GM19455 (cell line): ENCODE measurements at regions not wholly inside any gene's neighbourhood (a gene's known extent, or its start where the extent isn't known, plus 50 kb on each side); places are given as distances from the start of the nearest gene placed in this dataset.

Experiments used
- ATAC-seq: cut with Tn5 transposase; IDR thresholded peaks from one replicate; pipeline ENCODE4 v1.9.1; 2021; ENCODE audit not compliant: unreplicated experiment

DNA sequence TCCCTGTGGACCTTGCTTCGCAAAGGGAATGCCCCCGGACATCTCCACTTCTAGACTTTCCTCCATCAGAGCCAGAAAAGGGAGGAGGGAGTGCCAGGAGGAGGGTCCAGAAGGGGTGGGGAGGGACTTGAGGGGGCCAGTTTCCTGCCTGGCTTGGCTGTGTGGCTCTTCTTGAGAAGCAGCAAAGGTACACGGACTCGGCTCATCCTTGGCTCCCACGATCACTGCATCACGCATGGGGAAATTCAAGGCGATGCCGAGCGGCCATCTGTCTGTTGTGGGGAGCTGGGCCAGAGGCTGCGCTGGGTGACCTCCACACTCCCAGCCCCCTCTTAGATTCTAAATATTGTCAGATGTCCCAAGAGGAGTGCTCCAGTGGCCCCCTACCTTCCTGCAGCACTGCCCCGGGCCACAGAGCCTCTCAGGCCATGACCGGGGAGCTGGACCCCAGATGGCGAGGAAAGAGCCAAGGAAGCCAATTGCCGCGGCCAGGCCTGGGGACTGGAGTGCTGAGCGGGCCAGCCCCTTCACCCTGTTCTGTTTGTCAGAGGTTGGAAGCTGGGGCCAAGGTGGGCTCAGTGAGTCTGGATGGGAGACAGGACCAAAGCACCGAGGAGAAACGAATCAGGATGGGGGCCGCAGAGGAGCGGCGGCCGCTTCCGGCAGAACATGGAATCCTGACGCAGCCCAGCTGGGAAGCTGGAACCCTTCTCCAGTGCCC lies 104.5 kb downstream of the RBFOX3 start:
- ATAC-seq = no peak

DNA sequence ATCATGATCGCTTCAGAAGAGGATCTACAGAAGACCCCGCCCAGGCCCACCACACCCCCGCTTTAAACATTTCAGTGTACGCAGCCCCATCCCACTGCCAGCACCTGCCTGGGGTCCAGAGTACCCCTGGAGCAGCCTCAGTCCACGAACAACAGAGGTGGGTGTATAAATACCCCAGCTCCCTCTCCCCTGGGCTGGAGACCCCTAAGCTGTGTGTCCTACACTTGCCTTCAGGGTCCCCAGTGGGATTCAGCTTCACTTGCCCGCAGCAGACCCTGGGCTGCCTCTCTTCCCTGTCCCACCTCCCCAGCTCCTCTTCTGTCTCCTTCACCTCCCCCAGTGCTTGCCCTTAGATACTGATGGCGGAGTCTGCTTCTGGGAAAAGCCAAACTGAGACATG lies 105.7 kb downstream of the RBFOX3 start:
- no peak for ATAC-seq

DNA sequence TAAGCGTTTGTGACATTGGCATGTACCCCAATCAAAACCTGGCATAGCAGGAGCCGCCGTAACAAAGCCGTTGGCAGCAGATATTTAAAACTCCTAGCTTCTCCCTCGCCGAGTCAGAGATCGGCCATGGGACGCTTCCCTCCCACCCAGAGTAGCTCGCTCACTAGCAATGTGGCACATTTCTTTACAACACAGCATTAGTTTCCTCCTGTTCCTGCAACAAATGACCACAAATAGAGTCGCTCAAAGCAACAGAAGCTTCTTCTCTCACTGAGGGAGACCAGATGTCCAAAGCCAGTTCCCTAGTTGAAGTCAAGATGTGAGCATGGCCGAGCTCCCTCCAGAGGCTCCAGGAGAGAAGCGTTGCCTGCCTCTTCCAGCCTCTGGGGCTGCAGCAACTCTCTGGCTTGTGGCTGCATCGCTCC lies 106.7 kb downstream of the RBFOX3 start:
- ATAC-seq = no peak

DNA sequence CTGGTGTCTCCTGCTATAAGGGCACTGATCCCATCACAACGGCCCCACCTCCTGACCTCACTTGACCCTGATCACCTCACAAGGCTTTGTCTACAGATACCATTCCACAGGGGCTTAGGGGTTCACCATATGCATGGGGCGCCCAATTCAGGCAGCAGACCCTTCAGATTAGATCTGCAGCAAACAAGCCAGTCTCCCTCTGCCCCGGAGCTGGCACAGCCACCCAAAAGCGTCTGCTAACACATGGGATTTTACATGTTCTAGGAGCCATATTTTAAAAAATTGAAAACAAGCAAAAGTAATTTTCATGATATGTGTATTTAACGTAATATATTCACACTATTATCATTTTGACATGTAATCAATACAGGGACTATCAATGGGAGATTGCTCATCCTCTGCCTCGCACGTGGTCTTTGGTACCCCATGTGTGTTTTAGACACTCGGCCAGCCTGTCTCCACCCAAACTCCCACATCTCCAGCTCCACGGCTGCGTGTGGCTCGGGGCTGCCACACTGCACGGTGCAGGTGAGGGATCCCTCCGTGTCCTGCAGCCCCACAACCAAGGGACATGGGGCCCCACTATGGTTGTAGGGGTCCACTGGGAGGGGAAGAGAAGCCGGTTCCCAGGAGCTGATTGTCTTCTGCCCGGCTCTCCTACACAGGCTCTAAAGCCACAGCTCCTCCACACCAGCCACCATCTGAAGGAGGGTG lies 107.6 kb downstream of the RBFOX3 start:
- ATAC-seq = no peak

DNA sequence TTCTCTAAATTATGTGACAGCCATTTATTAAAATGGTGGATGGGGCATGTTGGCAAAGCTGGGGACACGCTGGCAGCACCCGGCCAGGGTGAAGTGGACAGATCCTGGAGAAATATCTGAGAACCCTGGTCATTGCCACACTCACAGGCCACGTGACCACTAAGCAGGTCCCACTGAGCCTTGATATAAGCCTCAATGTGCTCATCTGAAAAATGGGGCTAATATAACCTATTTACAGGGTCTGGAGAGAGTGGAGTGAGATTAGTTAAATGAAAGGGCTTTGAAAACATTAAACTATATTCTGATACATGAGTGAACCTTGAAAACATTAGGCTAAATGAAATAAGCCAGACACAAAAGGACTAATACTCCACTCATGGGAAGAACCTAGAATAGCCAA lies 108.9 kb downstream of the RBFOX3 start:
- no peak for ATAC-seq

DNA sequence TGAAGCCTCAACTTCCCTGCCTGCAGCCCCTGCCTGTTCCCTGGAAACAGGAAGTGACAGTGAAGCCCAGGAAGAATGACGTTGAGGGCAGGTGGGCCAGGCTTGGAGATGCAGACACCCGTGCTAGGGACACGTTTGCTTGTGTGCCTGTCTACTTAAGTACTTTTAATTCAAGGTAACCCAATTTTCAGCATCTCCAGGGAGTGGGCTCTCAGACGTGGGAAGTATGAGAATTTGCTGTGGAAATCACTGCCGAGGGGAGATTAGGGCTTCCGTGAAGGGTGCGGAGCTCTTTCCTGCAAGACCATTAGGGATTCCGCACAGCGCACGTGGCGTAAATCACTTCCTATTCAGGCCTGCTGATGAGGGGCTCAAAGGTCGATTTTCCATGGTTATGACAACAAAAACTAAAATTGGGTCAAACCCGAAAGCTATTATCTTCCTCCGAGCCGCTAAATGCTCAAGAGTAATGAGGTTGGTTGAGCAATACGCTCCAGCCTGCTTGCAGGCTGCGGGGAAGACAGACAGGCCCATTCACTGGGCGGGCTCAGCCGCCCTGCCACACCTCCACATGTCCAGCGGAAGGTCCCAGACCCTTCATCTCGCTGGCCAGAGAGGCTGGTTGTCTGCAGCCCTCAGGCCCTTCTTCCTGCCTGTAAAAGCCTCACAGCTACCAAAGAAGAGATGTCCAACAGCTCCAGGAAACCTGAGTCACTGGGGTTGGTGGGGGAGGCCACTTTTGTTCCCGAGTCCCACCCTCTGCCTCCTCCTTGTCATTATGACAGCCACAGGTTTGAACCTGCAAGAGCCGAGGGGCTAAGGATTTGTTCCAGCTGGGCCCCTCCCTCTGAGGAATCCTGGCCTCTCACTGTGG lies 109.9 kb downstream of the RBFOX3 start:
- ATAC-seq = no peak

DNA sequence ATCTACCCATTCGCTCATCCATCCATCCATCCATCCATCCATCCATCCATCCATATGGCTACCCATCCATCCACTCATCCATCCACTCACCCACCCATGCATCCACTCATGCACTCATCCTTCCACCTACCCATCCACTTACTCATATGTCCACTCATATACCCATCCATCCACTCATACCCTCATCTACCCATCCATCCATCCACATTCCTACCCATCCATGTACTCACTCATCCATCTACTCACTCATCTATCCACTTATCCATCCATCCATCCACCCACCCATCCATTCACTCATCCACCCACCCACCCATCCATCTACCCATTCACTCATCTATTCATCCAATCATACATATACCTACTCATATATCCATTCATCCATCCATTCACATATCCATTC lies 112.0 kb downstream of the RBFOX3 start:
- ATAC-seq = no peak

DNA sequence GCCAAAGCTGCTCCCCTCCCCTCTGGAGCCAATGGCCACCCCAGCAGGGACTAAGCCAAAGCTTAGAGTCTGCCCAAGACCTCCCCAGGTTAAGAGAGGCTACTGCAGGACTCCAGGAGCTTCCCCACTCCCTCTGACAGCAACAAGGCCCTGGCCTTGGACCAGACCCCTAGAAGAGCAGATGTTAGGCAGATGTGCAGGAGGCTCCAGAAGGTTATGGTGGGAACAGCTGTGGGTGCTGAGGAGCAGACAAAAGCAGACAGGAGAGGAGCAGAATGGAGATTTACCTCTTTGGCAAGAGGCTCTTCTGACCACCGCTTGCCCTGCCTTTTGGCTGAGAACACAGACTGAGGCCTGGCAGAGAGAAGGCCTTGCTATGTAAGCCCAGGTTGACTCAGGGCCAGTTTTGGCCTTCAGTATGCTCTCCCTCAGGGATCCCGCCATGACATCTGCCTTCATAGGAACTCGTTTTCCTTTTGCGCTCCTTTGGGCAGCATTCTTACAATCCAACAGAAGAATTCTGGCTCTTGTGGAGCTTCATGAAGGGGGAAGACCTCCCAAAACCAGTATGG lies 113.0 kb downstream of the RBFOX3 start:
- ATAC-seq = no peak

DNA sequence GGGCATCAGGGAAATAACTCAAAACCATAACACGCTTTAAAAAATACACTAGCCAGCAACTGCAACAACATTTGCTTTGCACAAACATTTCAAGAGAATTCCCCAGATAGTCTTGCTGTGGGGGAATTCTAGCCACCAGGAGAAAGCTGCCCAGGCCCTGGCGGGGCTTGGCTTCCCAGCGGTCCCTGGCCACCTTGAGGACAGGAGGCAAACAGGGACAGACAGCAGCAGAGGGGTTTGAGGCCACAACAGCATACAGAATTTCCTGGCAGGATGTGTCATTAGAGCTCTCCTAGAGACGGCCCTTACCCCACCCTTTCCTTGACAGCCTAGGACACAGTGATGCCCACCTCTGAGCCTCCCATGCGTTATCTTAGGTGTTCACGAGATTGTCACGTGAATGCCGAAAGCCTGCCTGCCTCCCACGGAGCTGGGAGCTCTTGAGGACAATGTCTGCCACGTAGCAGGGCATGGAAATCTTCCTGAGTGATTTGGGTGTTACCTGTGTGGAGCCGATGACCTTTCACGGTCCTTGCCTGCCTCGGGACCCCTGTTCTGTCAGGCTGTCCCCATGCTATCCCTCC lies 114.3 kb downstream of the RBFOX3 start:
- no peak for ATAC-seq

DNA sequence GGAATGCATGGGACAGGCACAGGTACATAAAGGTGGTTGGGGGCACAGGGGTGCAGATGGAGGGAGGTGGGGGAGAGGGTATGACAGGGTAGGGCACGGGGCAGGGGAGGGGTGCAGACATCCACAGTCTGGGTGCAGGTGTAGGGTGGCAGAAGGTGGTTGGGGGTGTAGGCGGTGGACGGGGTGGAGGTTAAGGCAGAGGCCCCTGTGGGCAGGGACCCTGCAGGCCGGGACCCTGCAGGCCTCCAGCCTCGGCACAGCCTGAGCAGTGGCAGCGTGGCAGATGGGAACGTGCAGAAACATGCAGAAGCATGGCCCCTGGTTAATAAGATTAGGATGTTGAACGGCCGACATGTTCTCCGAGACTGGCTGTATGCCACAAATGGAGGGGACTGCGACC lies 115.2 kb downstream of the RBFOX3 start:
- ATAC-seq = no peak

DNA sequence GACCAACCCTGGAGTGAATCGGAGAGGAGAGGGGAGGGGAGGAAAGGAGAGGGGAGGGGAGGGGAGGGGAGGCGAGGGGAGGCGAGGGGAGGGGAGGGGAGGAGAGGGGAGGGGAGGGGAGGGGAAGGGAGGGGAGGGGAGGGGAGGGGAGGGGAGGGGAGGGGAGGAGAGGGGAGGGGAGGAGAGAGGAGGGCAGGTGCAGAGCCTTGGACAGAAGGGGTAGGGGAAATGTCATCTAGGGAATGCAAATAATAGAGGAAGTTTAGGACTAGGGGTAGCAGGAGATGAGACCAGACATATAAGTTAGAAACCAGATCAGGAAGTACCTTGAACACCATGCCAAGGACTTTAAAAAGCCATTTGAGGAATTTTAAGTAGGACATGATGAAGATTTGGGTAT lies 119.8 kb downstream of the RBFOX3 start:
- ATAC-seq = no peak

DNA sequence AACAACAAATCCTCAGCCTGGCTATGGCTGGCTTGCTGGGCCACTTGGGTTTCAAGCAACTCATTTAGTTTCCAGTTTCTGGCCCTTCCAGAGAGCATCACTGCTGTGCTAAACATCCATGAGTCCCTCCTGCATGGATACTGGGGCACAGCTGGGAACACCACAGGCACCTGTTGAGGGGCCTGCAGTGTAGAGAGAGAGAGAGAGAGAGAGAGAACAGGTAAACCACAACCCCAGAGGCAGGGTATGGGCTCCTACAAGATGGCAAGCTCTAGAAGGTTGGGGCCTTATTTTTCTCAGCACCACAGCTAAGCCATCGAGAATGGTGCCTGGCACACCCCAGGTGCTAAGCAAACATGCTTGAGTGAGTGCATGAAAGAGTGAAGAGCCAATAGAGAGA lies 120.3 kb downstream of the RBFOX3 start:
- no peak for ATAC-seq

DNA sequence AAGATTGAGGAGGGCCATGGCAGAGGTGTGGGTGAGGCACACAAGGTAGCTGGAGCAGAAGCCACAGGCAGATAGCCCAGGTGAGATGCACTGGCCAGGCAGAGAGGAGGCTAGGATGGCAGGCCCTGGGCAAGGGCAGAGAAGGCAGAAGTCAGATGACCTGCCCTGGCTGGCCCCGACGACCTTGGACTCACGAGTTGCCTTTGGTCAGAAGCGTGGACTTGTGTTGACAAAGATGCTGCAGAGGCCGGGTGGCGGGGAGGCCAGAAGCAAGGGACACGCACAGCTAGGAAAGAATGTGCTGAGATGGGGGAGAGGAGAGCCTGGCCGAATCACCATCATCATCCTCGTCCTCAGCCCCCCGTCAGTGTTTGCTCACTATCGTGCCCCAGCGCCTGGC lies 123.7 kb downstream of the RBFOX3 start:
- no peak for ATAC-seq

DNA sequence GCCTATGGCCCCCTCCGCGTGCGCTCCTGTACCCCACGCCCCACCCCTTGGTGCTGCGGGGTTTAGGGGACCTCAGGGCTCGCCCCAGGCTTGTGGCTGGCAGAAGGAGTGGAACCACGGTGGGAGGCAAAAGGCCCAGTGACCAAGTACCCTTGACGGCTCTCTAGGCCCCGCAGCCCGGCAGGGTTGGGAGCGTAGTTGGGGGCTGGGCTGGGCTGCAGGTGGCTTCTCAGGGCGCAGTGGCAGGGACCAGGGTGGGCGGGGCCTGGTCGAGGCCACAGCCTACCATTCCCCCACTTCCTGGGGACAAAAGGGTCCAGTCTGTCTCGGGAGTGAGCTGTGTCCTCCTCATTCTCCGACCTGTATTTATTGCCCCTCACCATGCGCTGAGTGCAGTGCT lies 124.9 kb downstream of the RBFOX3 start:
- no peak for ATAC-seq

DNA sequence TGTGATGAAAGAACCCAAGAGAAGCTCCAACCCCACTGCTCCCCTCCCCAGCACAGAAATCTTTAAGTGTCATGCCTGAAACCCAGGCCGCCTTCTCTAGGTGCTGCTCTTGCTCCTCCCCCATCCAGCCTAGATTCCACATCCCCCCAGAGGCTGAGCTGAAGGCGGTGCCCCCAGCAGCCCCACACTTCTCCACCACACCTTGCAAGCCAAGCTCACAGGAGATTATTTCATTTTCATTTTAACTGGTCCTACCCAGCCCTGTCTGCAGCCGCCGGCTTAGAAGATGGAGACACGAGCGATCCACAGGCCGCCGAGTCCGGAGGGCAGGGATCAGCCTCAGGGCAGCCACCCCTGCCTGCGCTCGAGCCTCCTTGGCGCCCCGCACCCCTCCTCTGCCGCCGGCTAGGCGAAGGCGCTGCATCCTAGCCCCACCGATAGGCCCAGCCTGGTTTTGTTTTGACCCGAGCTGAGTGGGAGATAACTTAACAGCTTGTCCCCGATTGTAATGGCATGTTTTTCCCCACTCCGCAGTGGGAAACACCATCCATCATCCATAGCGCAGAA lies 125.3 kb downstream of the RBFOX3 start:
- no peak for ATAC-seq

DNA sequence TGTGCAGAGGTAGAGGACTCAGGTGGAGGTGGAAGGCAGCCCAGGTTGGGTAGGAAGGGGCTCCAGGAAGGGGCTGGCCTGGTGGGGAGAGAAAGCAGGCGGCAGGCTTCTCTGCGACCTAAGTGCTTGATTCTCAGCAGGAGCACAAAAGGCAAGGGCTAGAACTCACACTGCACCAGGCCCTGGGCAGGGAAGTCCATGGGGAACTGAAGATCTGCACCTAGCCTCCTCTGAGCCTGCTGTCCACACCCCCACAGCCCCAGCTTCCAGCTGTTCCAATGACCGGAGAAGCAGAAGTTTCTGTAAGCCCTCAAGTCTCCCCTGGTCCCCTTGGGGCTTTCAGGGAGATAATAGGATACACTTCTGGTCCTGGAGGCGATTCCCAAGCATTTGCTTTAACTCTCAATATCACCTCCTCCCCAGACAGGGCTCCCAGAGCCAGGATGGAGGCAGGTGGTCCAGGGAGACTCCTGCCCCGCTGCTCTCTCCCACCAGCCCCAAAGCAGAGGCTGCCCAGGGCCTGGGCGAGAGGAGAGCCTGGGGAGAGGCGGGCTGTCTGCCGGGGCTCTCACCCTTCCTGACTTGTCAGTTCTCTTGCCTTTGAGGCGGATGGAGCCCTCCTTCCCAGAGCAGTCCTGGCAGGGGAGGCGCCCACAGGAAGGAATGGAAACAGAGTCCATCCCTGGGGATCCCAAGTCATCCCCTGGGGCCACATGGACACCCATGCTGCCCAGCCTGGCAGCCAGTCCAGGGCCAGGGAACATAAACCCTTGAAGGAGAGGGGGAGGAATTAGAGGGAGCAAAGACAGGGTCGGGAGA lies 126.0 kb downstream of the RBFOX3 start:
- no peak for ATAC-seq

DNA sequence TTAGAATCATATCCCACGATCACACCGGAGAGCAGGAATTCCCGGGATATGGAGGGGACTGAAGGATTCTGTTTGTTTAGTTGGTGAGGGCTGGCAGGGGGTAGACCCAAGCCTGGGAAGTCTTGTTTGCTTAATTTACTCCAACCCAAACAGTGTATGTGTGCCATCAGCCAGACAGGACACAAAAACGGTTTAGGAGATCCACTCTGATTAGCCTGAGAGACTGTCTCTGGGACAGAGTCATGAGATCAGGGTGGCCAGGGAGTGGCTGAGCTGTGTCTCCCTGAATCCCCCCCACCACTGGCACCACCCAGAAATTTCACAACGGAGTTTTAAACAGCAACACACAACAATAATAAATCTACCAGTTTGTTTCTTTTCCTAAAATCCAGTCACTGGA lies 127.0 kb downstream of the RBFOX3 start:
- ATAC-seq = no peak

DNA sequence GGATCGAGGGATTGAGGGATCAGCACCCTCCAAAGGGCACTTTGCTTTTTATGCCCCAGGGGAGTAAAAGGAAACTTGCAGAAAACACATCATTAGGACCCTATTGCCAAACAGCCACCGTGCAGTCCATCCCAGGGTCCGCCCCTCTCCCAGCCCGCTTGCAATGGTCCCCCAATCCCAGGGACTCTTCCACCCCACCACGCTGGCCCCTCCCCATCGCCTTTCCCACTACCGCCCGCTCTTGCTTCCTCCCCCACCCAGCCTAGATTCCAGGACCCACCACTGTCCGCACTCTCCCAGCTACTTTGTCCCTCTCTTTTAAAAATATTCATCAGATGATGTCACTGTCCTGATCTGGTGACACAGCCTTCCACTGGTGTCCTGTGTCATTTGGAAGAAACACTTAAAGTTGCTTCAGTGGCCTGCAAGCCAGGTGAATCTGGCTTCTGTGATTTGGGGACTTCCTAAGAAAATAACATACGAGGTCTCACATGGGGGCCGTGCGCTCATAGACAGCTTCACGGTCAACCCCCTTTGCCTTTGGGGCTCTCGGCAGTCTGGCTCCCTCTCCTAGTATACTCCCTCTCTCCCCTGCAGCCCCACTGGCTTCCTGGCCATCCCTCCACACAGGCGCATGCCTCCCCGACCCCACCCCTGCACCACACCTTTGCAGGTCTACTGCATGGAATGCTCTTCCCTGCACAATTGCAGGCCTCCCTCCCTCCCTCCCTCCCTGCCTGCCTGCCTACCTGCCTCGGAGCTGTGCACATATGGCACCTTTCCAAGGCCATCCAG lies 127.9 kb downstream of the RBFOX3 start:
- no peak for ATAC-seq

DNA sequence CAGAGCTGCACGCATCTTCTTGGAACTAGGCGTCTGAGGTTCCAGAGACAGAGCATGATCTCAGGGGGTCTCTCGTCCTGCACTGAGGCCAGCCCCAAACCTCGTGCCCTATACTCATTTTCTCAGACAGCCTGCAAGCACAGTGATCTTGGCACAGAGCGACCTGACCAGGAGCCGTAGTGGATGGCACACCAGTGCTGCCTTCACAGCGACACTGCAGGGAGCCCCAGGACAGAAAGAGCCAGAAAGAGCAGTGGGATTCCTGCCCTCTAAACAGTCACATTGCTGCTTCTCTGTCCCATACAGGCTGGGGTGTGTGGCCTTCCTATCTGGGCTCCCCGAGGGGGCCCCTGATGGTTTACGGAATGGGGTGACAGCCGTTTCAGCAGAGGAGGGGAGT lies 131.0 kb downstream of the RBFOX3 start:
- ATAC-seq = no peak
